ENCODE measurements at regions not wholly inside any gene's neighbourhood (a gene's known extent, or its start where the extent isn't known, plus 50 kb on each side); places are given as distances from the start of the nearest gene placed in this dataset.

DNA sequence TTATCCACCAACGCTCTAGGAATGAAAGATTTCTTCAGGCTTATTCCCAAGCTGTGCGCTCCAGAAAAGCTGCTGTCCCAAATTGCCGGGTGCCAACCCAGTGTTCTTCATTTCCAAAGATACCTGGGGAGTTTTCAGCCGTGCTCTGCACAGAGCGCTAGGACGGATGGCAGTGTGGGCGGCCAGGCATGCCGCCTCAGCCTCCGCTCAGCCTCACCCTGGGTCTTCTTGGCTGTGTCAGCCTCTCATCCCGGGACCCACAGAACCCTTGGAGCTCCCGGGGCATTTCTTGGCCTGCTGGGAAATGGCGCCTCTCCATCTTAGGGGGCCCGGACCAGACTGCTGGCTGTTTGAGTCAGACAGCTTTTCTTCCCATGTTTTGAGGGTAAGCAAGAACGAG lies 116.9 kb upstream of the SLC25A33 start:
- TF ChIP-seq CTCF (conservative IDR thresholded peaks at IDR 0.05) (no peak), ZFX (IDR thresholded peaks at IDR 0.05) (no peak)

All from C4-2B (cell line).